ENCODE measurements at regions not wholly inside any gene's neighbourhood (a gene's known extent, or its start where the extent isn't known, plus 50 kb on each side); places are given as distances from the start of the nearest gene placed in this dataset.

DNA sequence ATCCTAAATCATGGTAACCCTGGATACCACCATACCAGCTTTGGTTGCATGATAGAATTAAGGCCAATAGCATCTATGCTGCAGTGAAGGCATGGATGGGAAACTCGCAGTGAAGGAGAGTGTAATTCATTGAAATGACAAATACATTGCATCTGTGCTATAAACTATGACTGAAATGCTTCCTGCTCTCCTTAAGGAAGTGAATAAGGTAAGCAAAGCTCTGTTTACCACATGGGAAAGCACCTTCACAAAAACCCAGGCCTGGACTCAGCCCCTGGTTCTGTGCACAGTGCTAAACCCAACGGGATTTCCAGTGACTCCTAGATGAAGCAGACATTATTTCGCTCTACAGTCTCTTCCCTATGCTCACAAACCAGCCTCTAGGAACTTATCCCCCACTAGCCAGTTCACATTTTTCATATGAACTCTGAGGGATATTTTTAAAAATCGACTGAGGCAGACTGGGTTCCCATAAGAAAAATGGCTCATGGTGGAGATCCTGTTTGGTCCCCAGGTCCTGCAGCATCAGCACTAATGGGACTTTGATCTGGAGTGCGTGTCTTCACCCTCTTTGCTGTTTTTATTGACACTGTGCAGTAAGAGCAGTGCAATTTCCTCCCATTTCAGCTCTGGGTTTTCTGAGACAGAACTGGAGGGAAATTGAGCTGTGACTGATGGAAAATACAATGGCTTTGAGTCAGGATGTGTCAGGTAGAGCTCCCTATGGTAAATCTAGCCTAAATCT lies 362.7 kb downstream of the SIPA1L2 start:
- TF ChIP-seq, protein P1, sequence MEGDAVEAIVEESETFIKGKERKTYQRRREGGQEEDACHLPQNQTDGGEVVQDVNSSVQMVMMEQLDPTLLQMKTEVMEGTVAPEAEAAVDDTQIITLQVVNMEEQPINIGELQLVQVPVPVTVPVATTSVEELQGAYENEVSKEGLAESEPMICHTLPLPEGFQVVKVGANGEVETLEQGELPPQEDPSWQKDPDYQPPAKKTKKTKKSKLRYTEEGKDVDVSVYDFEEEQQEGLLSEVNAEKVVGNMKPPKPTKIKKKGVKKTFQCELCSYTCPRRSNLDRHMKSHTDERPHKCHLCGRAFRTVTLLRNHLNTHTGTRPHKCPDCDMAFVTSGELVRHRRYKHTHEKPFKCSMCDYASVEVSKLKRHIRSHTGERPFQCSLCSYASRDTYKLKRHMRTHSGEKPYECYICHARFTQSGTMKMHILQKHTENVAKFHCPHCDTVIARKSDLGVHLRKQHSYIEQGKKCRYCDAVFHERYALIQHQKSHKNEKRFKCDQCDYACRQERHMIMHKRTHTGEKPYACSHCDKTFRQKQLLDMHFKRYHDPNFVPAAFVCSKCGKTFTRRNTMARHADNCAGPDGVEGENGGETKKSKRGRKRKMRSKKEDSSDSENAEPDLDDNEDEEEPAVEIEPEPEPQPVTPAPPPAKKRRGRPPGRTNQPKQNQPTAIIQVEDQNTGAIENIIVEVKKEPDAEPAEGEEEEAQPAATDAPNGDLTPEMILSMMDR (IDR thresholded peaks at IDR 0.05): no peak
- TF ChIP-seq EZH2phosphoT487 (IDR thresholded peaks at IDR 0.05): no peak
